Choroid plexus epithelial cell (primary cell): ENCODE measurements at regions not wholly inside any gene's neighbourhood (a gene's known extent, or its start where the extent isn't known, plus 50 kb on each side); places are given as distances from the start of the nearest gene placed in this dataset.

Experiments used
- DNase-seq: peaks from one replicate; pipeline ENCODE4 v3.0.0-alpha.2; 2010; ENCODE audit warnings: low read depth
- H3K4me3 ChIP-seq: 2 replicates; pipeline ENCODE4 v1.5.1; 2011; ENCODE audit warnings: low read depth, mild to moderate bottlenecking, control low read depth, low read length, moderate library complexity
- CTCF ChIP-seq: conservative IDR thresholded peaks from 2 replicates; pipeline ENCODE4 v1.5.1; 2011; ENCODE audit warnings: low read depth, mild to moderate bottlenecking, control low read depth, inconsistent platforms, low read length, moderate library complexity

DNA sequence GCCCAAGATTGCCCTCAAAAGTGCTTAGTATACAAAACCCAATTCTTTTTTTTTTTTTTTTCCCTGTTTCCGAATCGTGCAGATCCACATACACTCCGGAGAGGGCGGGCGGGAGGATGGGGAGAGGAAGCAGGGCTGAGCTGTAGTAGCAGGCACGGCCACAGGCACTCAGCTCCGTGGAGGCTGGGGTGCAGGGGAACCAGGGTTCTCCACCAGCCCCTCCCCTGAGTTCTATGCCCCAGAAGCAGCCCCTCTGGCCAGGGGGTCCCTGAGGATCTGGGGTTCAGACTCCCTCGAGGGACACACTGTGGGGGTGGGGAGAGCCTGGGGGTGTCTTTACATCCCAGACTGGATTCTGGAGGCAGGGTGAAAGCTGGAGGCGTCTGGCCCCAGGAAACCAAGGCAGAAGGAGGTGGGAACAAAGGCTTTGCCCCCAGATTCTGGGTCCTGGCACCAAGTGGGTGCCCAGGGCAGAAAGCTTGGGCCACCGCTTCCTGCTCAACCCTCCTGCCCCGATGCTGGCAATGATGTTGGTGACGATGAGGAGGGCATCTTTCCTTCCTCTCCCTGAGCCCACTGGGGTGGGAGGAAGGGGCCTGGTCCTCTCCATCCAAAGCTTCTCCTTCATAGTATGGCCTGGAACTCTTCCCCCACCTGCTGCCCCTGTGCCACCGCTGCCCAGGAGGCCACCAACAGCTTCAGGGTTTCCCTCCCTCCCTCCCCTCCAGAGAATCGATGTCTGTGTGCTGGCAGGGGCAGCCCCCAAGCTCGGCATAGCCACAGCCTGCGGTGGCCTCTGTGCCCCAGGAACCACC lies 106.4 kb upstream of the TARDBP start:
- no peak overlapping the region for H3K4me3 ChIP-seq
- DNase-seq = no peak
- no peak for TF ChIP-seq CTCF

DNA sequence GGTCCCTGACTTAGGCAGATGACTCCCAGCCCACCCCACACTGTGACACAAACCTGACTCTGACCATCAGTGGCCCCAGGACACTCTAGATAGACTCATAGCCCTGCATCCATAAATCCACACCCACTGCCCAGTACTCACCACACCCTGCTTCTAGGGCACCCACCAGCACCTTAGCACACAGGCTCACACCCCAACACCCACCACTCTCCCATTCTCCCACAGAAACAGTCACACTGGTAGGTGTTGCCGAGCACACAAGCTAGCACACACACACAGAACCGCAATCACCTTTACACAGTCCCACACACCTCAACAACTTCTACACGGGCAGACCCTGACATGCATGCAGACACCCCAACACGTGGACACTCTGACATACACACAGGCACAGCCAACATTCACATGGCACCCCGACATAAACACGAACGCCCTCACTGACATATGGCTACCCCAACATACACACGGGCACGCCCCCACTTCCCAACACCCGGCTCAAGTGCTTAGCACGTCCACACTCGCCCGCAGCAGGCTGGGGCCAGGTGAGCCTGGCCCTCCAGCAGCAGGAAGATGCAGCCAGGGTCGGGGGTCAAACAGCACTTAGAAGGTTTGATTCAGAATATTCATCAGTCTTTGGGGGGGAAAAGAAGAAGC lies 105.5 kb upstream of the TARDBP start:
- no peak for DNase-seq
- no peak overlapping the region for H3K4me3 ChIP-seq
- no peak for TF ChIP-seq CTCF

- no peak overlapping the region for H3K4me3 ChIP-seq
- no peak for DNase-seq
- no peak for TF ChIP-seq CTCF
Observed at GRCh38 chr1:10908266-10908665, 104.2 kb upstream of the TARDBP start.

DNA sequence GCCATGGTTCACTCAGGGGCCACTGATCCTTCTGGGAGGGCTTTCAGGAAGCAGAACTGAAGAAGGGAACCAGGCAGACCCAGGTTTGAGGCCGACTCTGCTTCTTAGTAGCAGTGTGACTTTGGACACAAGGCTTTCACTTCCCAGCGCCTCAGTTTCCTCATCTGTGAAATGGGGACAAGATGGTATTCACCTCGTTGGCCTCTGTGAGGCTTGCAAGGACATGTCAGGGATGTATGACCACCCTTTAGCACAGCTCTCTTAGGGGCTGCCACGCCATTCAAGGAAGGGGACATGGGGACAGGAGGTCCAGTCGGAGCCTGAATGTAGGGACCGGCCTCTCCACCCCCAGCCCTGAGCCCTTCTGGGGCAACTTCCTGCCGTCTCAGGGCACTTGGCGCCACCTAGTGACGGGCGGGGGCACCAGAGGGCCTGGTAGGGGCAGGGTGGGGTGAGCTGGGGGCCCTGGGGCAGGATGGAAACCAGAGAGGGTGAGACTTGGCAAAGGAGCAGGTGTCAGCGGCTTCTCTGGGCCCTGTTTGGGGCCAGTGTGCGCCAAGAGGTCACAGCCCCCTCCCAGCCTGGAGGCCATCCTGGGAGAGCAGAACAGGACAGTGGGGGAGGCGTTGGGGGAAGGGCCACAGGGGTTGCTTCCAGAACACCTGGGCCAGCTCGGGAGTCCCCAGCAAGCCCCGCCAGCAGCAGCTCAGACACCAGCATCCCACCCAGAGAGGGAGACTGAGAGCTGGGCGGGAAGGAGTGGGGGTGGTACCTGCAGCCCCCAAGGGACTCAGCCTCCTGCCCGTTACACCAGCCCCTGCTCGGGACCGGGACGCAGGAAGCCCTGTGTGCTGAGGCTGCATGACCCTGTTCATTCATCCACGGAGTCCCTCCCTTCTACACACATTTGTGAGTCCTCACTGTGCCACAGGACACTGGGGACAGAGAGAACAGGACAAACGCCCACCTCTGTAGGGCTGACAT lies 102.5 kb upstream of the TARDBP start:
- H3K4me3 ChIP-seq = no peak overlapping the region
- DNase-seq = peak; percentile 14
- peak; percentile 49 for TF ChIP-seq CTCF

DNA sequence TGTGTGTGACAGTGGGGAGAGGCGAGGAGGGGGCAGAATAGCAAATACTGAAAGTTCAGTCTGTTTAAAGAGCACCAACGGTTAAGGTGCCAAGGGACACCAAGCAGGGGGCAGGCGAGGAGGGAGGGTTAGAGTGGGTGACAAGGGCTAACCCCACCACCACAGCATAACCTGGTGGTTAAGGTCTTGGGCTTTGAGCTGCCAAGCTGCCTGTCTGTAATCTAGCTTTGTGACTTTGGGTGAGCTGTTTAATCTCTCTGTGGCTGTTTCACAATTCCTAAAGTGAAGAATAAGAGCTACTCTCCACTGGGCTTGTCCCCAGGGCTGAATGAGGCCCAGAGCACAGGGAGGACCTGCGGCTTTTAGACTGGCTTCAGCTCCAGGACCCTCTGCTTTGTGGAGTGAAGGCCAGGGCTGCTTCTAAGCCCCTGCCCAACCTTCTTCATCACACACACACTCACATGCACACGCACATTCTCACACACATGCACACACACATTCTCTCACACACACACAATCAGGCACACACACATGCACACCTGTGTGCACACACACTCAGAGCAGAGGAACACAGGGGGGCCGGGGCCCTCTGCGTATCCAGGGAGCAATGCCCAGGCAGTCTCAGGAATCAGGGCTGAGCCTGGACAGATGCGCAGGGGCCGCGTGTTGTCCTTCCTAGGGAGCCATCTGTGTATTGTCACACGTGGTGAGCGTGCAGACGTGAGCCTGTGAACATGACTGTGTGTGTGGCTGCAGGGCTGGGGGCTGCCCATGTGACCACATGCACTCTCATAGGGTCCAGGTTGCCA lies 101.6 kb upstream of the TARDBP start:
- peak; percentile 5 for DNase-seq
- no peak for TF ChIP-seq CTCF
- H3K4me3 ChIP-seq = no peak overlapping the region

- no peak for TF ChIP-seq CTCF
- DNase-seq = no peak
- H3K4me3 ChIP-seq = no peak overlapping the region
Observed at GRCh38 chr1:10911490-10912166, 100.8 kb upstream of the TARDBP start.
